ENCODE measurements at regions not wholly inside any gene's neighbourhood (a gene's known extent, or its start where the extent isn't known, plus 50 kb on each side); places are given as distances from the start of the nearest gene placed in this dataset.

GRCh38 chr11:7858006-7858405 is 61.3 kb upstream of the OR5P2 start:
- H3K4me1 Mint-ChIP-seq (ENCODE audit: low read depth, unreplicated experiment): peaks cover 2% of the 10 kb centered on the region
- no peak for TF ChIP-seq CTCF (IDR thresholded peaks at IDR 0.05; ENCODE audit: partially characterized antibody, unreplicated experiment)
- H3K36me3 Mint-ChIP-seq (ENCODE audit: unreplicated experiment): no peaks in the 10 kb centered on the region
- H3K4me3 Mint-ChIP-seq (ENCODE audit: unreplicated experiment): no peak overlapping the region
- H3K27me3 Mint-ChIP-seq (ENCODE audit: unreplicated experiment): no peaks in the 10 kb centered on the region
- no peaks in the 10 kb centered on the region for H3K9me3 Mint-ChIP-seq (ENCODE audit: unreplicated experiment)
- no peak for DNase-seq
- no peak overlapping the region for H3K27ac Mint-ChIP-seq (ENCODE audit: unreplicated experiment)

GRCh38 chr11:7851391-7851790 is 54.6 kb upstream of the OR5P2 start:
- Mint-ChIP-seq H3K27ac (ENCODE audit: unreplicated experiment) (no peak overlapping the region), H3K4me3 (ENCODE audit: unreplicated experiment) (no peak overlapping the region), H3K9me3 (ENCODE audit: unreplicated experiment) (no peaks in the 10 kb centered on the region), H3K27me3 (ENCODE audit: unreplicated experiment) (no peaks in the 10 kb centered on the region), H3K4me1 (ENCODE audit: low read depth, unreplicated experiment) (no peaks in the 10 kb centered on the region), H3K36me3 (ENCODE audit: unreplicated experiment) (no peaks in the 10 kb centered on the region)
- no peak for TF ChIP-seq CTCF (IDR thresholded peaks at IDR 0.05; ENCODE audit: partially characterized antibody, unreplicated experiment)
- DNase-seq: no peak

- Mint-ChIP-seq H3K4me3 (ENCODE audit: unreplicated experiment) (no peak overlapping the region), H3K9me3 (ENCODE audit: unreplicated experiment) (no peaks in the 10 kb centered on the region), H3K27me3 (ENCODE audit: unreplicated experiment) (no peaks in the 10 kb centered on the region), H3K36me3 (ENCODE audit: unreplicated experiment) (no peaks in the 10 kb centered on the region), H3K27ac (ENCODE audit: unreplicated experiment) (no peak overlapping the region), H3K4me1 (ENCODE audit: low read depth, unreplicated experiment) (no peaks in the 10 kb centered on the region)
- no peak for DNase-seq
- TF ChIP-seq CTCF (IDR thresholded peaks at IDR 0.05; ENCODE audit: partially characterized antibody, unreplicated experiment): no peak
Observed at GRCh38 chr11:7849018-7849417, 52.3 kb upstream of the OR5P2 start.
